Uterus (tissue), 3 donors: ENCODE measurements at regions not wholly inside any gene's neighbourhood (a gene's known extent, or its start where the extent isn't known, plus 50 kb on each side); places are given as distances from the start of the nearest gene placed in this dataset.

ENCODE experiments used
- DNase-seq, 2 donors: peaks; one replicate each; pipeline ENCODE4 v3.0.0-alpha.2; 2019 to 2020
- H3K27ac ChIP-seq, 2 donors: fragments of 200-600 bp; sonication (generic); 1 replicate in 1 of 2; 2 replicates in 1 of 2; pipeline ENCODE4 v1.5.1; 2016 to 2018
- H3K27me3 ChIP-seq, 2 donors: fragments of 200-600 bp; sonication (generic); one replicate each; pipeline ENCODE4 v1.5.1; 2018 to 2019; ENCODE audit warnings: control low read depth in 1 of 2
- H3K36me3 ChIP-seq, 2 donors: fragments of 200-600 bp; sonication (generic); one replicate each; pipeline ENCODE4 v1.5.1; 2019; ENCODE audit warnings: control low read depth in 1 of 2
- H3K4me1 ChIP-seq, 2 donors: fragments of 200-600 bp; sonication (generic); one replicate each; pipeline ENCODE4 v1.5.1; 2018 to 2019; ENCODE audit warnings: control low read depth in 1 of 2
- H3K4me3 ChIP-seq, 2 donors: fragments of 200-600 bp; sonication (generic); 1 replicate in 1 of 2; 2 replicates in 1 of 2; pipeline ENCODE4 v1.5.1; 2018 to 2019; ENCODE audit warnings: mild to moderate bottlenecking in 1 of 2
- H3K9me3 ChIP-seq, 2 donors: fragments of 200-600 bp; sonication (generic); one replicate each; pipeline ENCODE4 v1.5.1; 2019; ENCODE audit warnings: control low read depth in 1 of 2
- POLR2A ChIP-seq, 2 donors: fragments of 450-650 bp; IDR thresholded peaks; one replicate each; pipeline ENCODE4 v1.6.1; 2016; ENCODE audit warnings: antibody characterized with exemption in 2 of 2, mild to moderate bottlenecking in 1 of 2, moderate library complexity in 1 of 2
- intact Hi-C: fragments of 100-400 bp; cut with DNase I; formaldehyde crosslinking; loops from one replicate; pipeline ENCODE4 v1.15.1; 2023; ENCODE audit warnings: low total_unique reads
- TF ChIP-seq, protein P1 (sequence below), 4 experiments: fragments of 200-600 bp in 2 of 4; fragments of 450-650 bp in 2 of 4; sonication (generic) in 2 of 4; IDR thresholded peaks; one replicate each; pipeline ENCODE4 v1.5.1; 2016 to 2019; ENCODE audit warnings: antibody characterized with exemption in 4 of 4, mild to moderate bottlenecking in 2 of 4, moderate library complexity in 1 of 4
- donor health status: DM: yes; HTN: yes; CAD: no.

- H3K4me1 ChIP-seq, result peaks cover 0 to 17% of the 10 kb centered on the region in 2 donors
- no peak for TF ChIP-seq POLR2A (IDR thresholded peaks at IDR 0.05)
- TF ChIP-seq, protein P1, sequence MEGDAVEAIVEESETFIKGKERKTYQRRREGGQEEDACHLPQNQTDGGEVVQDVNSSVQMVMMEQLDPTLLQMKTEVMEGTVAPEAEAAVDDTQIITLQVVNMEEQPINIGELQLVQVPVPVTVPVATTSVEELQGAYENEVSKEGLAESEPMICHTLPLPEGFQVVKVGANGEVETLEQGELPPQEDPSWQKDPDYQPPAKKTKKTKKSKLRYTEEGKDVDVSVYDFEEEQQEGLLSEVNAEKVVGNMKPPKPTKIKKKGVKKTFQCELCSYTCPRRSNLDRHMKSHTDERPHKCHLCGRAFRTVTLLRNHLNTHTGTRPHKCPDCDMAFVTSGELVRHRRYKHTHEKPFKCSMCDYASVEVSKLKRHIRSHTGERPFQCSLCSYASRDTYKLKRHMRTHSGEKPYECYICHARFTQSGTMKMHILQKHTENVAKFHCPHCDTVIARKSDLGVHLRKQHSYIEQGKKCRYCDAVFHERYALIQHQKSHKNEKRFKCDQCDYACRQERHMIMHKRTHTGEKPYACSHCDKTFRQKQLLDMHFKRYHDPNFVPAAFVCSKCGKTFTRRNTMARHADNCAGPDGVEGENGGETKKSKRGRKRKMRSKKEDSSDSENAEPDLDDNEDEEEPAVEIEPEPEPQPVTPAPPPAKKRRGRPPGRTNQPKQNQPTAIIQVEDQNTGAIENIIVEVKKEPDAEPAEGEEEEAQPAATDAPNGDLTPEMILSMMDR (IDR thresholded peaks at IDR 0.05), result no peak
- H3K36me3 ChIP-seq, result no peaks in the 10 kb centered on the region
- no peak for DNase-seq
- H3K27ac ChIP-seq, result peak overlapping the region; percentile 89 to 96
- peak overlapping the region in 1 of 2 donors; percentile 7 for H3K4me3 ChIP-seq
- intact Hi-C loops, result no loop called here
- no peaks in the 10 kb centered on the region for H3K27me3 ChIP-seq
- H3K9me3 ChIP-seq, result no peaks in the 10 kb centered on the region
Measured at GRCh38 chr3:159854500-159855124, 134.0 kb upstream of the IL12A start.

GRCh38 chr3:159855599-159856346 is 132.9 kb upstream of the IL12A start:
- no peaks in the 10 kb centered on the region for H3K36me3 ChIP-seq
- H3K4me1 ChIP-seq, result peaks cover 0 to 17% of the 10 kb centered on the region in 2 donors
- H3K27me3 ChIP-seq, result no peaks in the 10 kb centered on the region
- peak overlapping the region; percentile 89 to 96 for H3K27ac ChIP-seq
- H3K9me3 ChIP-seq, result no peaks in the 10 kb centered on the region
- H3K4me3 ChIP-seq, result no peak overlapping the region
- no peak for DNase-seq
- TF ChIP-seq, protein P1 (IDR thresholded peaks at IDR 0.05), result no peak
- TF ChIP-seq POLR2A (IDR thresholded peaks at IDR 0.05), result no peak
- intact Hi-C loops, result no loop called here

- TF ChIP-seq POLR2A (IDR thresholded peaks at IDR 0.05), result no peak
- TF ChIP-seq, protein P1 (IDR thresholded peaks at IDR 0.05), result no peak
- intact Hi-C loops, result no loop called here
- no peaks in the 10 kb centered on the region for H3K36me3 ChIP-seq
- no peaks in the 10 kb centered on the region for H3K27me3 ChIP-seq
- DNase-seq, result no peak
- H3K4me3 ChIP-seq, result no peak overlapping the region
- no peaks in the 10 kb centered on the region for H3K9me3 ChIP-seq
- peak overlapping the region; percentile 89 to 96 for H3K27ac ChIP-seq
- peaks cover 0 to 11% of the 10 kb centered on the region in 2 donors for H3K4me1 ChIP-seq
Measured at GRCh38 chr3:159856590-159857104, 132.0 kb upstream of the IL12A start.

DNA sequence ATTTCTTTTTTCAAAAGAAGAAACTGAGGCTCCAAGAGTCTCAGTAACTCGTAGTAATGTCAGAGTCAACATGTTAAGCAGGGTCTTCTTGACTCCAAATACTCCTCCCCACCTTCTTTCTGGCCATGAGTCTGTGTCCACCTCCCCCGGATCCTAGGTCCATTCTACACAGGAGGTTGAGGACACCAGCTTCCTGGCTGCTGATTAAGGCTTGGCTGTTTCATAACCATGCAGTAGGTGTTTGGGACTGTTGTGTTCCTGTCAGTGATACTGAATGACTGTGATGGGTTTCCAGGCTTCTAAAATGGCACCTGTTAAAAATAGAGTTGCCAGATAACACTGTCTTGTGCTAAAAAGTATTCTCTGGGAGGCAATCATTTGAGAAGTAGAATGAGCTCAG is 130.8 kb upstream of the IL12A start:
- no peak for TF ChIP-seq POLR2A (IDR thresholded peaks at IDR 0.05)
- TF ChIP-seq, protein P1 (IDR thresholded peaks at IDR 0.05), result no peak
- no peaks in the 10 kb centered on the region for H3K9me3 ChIP-seq
- H3K4me3 ChIP-seq, result no peak overlapping the region
- peak overlapping the region in 1 of 2 donors; percentile 49 for H3K27ac ChIP-seq
- no peaks in the 10 kb centered on the region for H3K36me3 ChIP-seq
- no peaks in the 10 kb centered on the region for H3K27me3 ChIP-seq
- peaks cover 0 to 5% of the 10 kb centered on the region in 2 donors for H3K4me1 ChIP-seq
- intact Hi-C loops, result no loop called here
- no peak for DNase-seq

GRCh38 chr3:159858650-159859049 is 130.0 kb upstream of the IL12A start:
- H3K27me3 ChIP-seq, result no peaks in the 10 kb centered on the region
- TF ChIP-seq POLR2A (IDR thresholded peaks at IDR 0.05), result no peak
- TF ChIP-seq, protein P1 (IDR thresholded peaks at IDR 0.05), result no peak
- intact Hi-C loops, result no loop called here
- no peak for DNase-seq
- H3K9me3 ChIP-seq, result no peaks in the 10 kb centered on the region
- H3K4me3 ChIP-seq, result no peak overlapping the region
- H3K36me3 ChIP-seq, result no peaks in the 10 kb centered on the region
- peaks cover 0 to 5% of the 10 kb centered on the region in 2 donors for H3K4me1 ChIP-seq
- no peak overlapping the region for H3K27ac ChIP-seq
